H1 (cell line): ENCODE measurements at regions not wholly inside any gene's neighbourhood (a gene's known extent, or its start where the extent isn't known, plus 50 kb on each side); places are given as distances from the start of the nearest gene placed in this dataset.

Experiments used
- CTCF ChIA-PET: fragments of 300-600 bp; sonication (Branson Sonifier 250); formaldehyde crosslinking; loops from one replicate; lab custom pipeline; 2021; ENCODE audit not compliant: partially characterized antibody; lab: Charles Lee
- POLR2A ChIA-PET: fragments of 300-600 bp; sonication (Branson Sonifier 250); formaldehyde crosslinking; loops from one replicate; lab custom pipeline; 2021; ENCODE audit warnings: inconsistent platforms; ENCODE audit not compliant: partially characterized antibody; lab: Charles Lee
- DNase-seq, 2 experiments: peaks; one replicate each; pipeline versions ENCODE4 v3.0.0 to v3.0.0-alpha.2; 2010 to 2022; ENCODE audit warnings: low spot score in 2 of 2, low read depth in 1 of 2, mixed read lengths in 1 of 2
- FAIRE-seq: peaks from 2 replicates; lab custom pipeline; 2011; peaks lifted over from hg19 to GRCh38; lab: Jason Lieb, UNC
- H2AFZ ChIP-seq: 2 replicates; pipeline ENCODE4 v1.8.1; 2012; ENCODE audit warnings: low read length, inconsistent platforms
- H2AK5ac ChIP-seq: 2 replicates; pipeline ENCODE4 v1.6.1; 2013; ENCODE audit warnings: low read depth, low read length
- H2BK120ac ChIP-seq: replicated peaks from 2 replicates; pipeline ENCODE3; 2013; ENCODE audit warnings: low read depth, low read length, inconsistent platforms
- H2BK12ac ChIP-seq: 2 replicates; pipeline ENCODE4 v1.6.1; 2013; ENCODE audit warnings: low read depth, low read length
- H2BK15ac ChIP-seq: 2 replicates; pipeline ENCODE4 v1.6.1; 2013; ENCODE audit warnings: low read length
- H2BK20ac ChIP-seq: 2 replicates; pipeline ENCODE4 v1.6.1; 2013; ENCODE audit warnings: low read length
- H2BK5ac ChIP-seq: 2 replicates; pipeline ENCODE4 v1.6.1; 2013; ENCODE audit warnings: low read depth, low read length
- H3K14ac ChIP-seq: 2 replicates; pipeline ENCODE4 v1.6.1; 2013; ENCODE audit warnings: inconsistent platforms; ENCODE audit not compliant: insufficient read length
- H3K18ac ChIP-seq: 2 replicates; pipeline ENCODE4 v1.6.1; 2013; ENCODE audit warnings: low read length; ENCODE audit errors: extremely low read depth
- H3K23ac ChIP-seq: 2 replicates; pipeline ENCODE4 v1.6.1; 2013; ENCODE audit warnings: inconsistent platforms; ENCODE audit not compliant: insufficient read length
- H3K23me2 ChIP-seq: 2 replicates; pipeline ENCODE4 v1.6.1; 2013; ENCODE audit warnings: low read depth, low read length
- H3K27ac ChIP-seq: 2 replicates; pipeline ENCODE4 v1.6.1; 2011; ENCODE audit warnings: low read depth, low read length, inconsistent platforms
- H3K27me3 ChIP-seq, 4 experiments: replicated peaks in 1 of 4; 1 replicate in 1 of 4; 2 replicates in 3 of 4; pipeline versions ENCODE4 v1.6.1 to v1.8.1; 2011 to 2013; ENCODE audit warnings: low read length in 3 of 4, mild to moderate bottlenecking in 3 of 4, inconsistent platforms in 2 of 4, mixed read lengths in 2 of 4, moderate library complexity in 1 of 4; ENCODE audit not compliant: control insufficient read depth in 3 of 4, insufficient read depth in 3 of 4; ENCODE audit errors: extremely low read depth in 1 of 4
- H3K36me3 ChIP-seq, 4 experiments: 2 replicates each; pipeline versions ENCODE4 v1.6.1 to v1.8.1; 2011 to 2013; ENCODE audit warnings: mild to moderate bottlenecking in 4 of 4, low read length in 3 of 4, moderate library complexity in 2 of 4, control low read depth in 1 of 4, inconsistent platforms in 1 of 4; ENCODE audit not compliant: insufficient read depth in 4 of 4, control insufficient read depth in 2 of 4
- H3K4ac ChIP-seq: replicated peaks from 2 replicates; pipeline ENCODE3; 2013; ENCODE audit warnings: low read length, low read depth, mixed read lengths, inconsistent platforms; ENCODE audit not compliant: insufficient read length
- H3K4me1 ChIP-seq, 4 experiments: replicated peaks in 1 of 4; 1 replicate in 1 of 4; 2 replicates in 3 of 4; pipeline versions ENCODE4 v1.6.1 to v1.8.1; 2011 to 2013; ENCODE audit warnings: low read length in 3 of 4, inconsistent platforms in 2 of 4, mixed read lengths in 1 of 4; ENCODE audit not compliant: insufficient read depth in 4 of 4, control insufficient read depth in 3 of 4
- H3K4me2 ChIP-seq, 2 experiments: 2 replicates each; pipeline versions ENCODE4 v1.6.1 to v1.8.1; 2011 to 2013; ENCODE audit warnings: low read depth in 2 of 2, low read length in 2 of 2, control low read depth in 1 of 2, inconsistent platforms in 1 of 2, mild to moderate bottlenecking in 1 of 2; ENCODE audit not compliant: insufficient read depth in 1 of 2
- H3K4me3 ChIP-seq, 4 experiments: fragments of 200-600, 300-600 bp in 1 of 4; sonication (generic), shearing (Covaris generic), sonication (Bioruptor Twin) in 1 of 4; 2 replicates each; pipeline versions ENCODE4 v1.5.1 to v1.8.1; 2011 to 2016; ENCODE audit warnings: low read length in 4 of 4, low read depth in 3 of 4, control low read depth in 2 of 4, inconsistent platforms in 2 of 4, mild to moderate bottlenecking in 2 of 4, mixed read lengths in 1 of 4, moderate library complexity in 1 of 4; ENCODE audit not compliant: insufficient read depth in 2 of 4; ENCODE audit errors: extremely low read depth in 1 of 4
- H3K56ac ChIP-seq: replicated peaks from 2 replicates; pipeline ENCODE3; 2013; ENCODE audit warnings: low read depth, mild to moderate bottlenecking, mixed read lengths, low read length, inconsistent platforms; ENCODE audit not compliant: insufficient read length
- H3K79me1 ChIP-seq: 2 replicates; pipeline ENCODE4 v1.6.1; 2013; ENCODE audit warnings: low read depth, low read length, control low read depth
- H3K79me2 ChIP-seq, 2 experiments: 2 replicates each; pipeline versions ENCODE4 v1.6.1 to v1.8.1; 2012 to 2013; ENCODE audit warnings: low read length in 2 of 2, mild to moderate bottlenecking in 2 of 2, inconsistent platforms in 1 of 2; ENCODE audit not compliant: insufficient read depth in 2 of 2, control insufficient read depth in 1 of 2
- H3K9ac ChIP-seq, 4 experiments: replicated peaks in 1 of 4; 1 replicate in 1 of 4; 2 replicates in 3 of 4; pipeline versions ENCODE4 v1.6.1 to v1.8.1; 2011 to 2013; ENCODE audit warnings: low read depth in 3 of 4, low read length in 3 of 4, control low read depth in 2 of 4, mild to moderate bottlenecking in 2 of 4, moderate library complexity in 2 of 4, inconsistent platforms in 1 of 4; ENCODE audit errors: extremely low read depth in 1 of 4
- H3K9me3 ChIP-seq, 2 experiments: 2 replicates each; pipeline versions ENCODE4 v1.6.1 to v1.8.1; 2012 to 2013; ENCODE audit warnings: mild to moderate bottlenecking in 2 of 2, moderate library complexity in 2 of 2, control low read depth in 1 of 2, inconsistent platforms in 1 of 2, low read depth in 1 of 2, low read length in 1 of 2, mixed read lengths in 1 of 2; ENCODE audit not compliant: insufficient read depth in 2 of 2
- H4K20me1 ChIP-seq, 2 experiments: replicated peaks in 1 of 2; 2 replicates each; pipeline versions ENCODE3 to v1.8.1; 2011 to 2013; ENCODE audit warnings: inconsistent platforms in 2 of 2, low read length in 2 of 2, mild to moderate bottlenecking in 1 of 2; ENCODE audit not compliant: insufficient read depth in 2 of 2, control insufficient read depth in 1 of 2
- H4K5ac ChIP-seq: 2 replicates; pipeline ENCODE4 v1.6.1; 2013; ENCODE audit warnings: low read length, low read depth, mixed read lengths, inconsistent platforms; ENCODE audit not compliant: insufficient read length
- H4K8ac ChIP-seq: 2 replicates; pipeline ENCODE4 v1.8.0; 2013; ENCODE audit warnings: mild to moderate bottlenecking, moderate library complexity, low read length, inconsistent platforms; ENCODE audit not compliant: insufficient read depth; ENCODE audit errors: extremely low read depth
- H4K91ac ChIP-seq: replicated peaks from 2 replicates; pipeline ENCODE3; 2013; ENCODE audit warnings: low read length, mixed read lengths, inconsistent platforms; ENCODE audit not compliant: insufficient read length
- CHD1 ChIP-seq: IDR thresholded peaks from 2 replicates; pipeline ENCODE4 v1.6.1; 2012; ENCODE audit warnings: low read depth, low read length, improper control_type of control experiment
- JUN ChIP-seq: IDR thresholded peaks from 2 replicates; pipeline ENCODE4 v1.6.1; 2011; ENCODE audit warnings: low read depth, mild to moderate bottlenecking, improper control_type of control experiment, low read length
- KDM5A ChIP-seq: fragments of 200-600 bp; IDR thresholded peaks from 2 replicates; pipeline ENCODE4 v1.7.1; 2012; ENCODE audit warnings: mild to moderate bottlenecking, low read length, inconsistent platforms, mixed read lengths
- PHF8 ChIP-seq: fragments of 200-600 bp; sonication (generic); conservative IDR thresholded peaks from 2 replicates; pipeline ENCODE4 v1.7.1; 2012; ENCODE audit warnings: low read depth, mild to moderate bottlenecking, inconsistent platforms, low read length, moderate library complexity
- RXRA ChIP-seq: IDR thresholded peaks from 2 replicates; pipeline ENCODE4 v1.6.1; 2011; ENCODE audit warnings: low read depth, mild to moderate bottlenecking, low read length, moderate library complexity; ENCODE audit not compliant: insufficient read depth
- SIRT6 ChIP-seq: IDR thresholded peaks from one replicate; pipeline ENCODE4 v1.7.1; 2012; ENCODE audit warnings: low read length, inconsistent platforms
- SP2 ChIP-seq: IDR thresholded peaks from 2 replicates; pipeline ENCODE4 v1.6.1; 2012; ENCODE audit warnings: mild to moderate bottlenecking, low read length, inconsistent platforms
- SUZ12 ChIP-seq: fragments of 200-600 bp; sonication (generic); IDR thresholded peaks from 2 replicates; pipeline ENCODE4 v1.6.1; 2012; ENCODE audit warnings: mild to moderate bottlenecking, inconsistent platforms, low read length, moderate library complexity, mixed read lengths
- TAF7 ChIP-seq: optimal IDR thresholded peaks from 2 replicates; pipeline ENCODE3; 2011; ENCODE audit warnings: low read depth, mild to moderate bottlenecking, inconsistent platforms, low read length, moderate library complexity, borderline replicate concordance
- TBP ChIP-seq: IDR thresholded peaks from 2 replicates; pipeline ENCODE4 v1.6.1; 2011; ENCODE audit warnings: low read depth, low read length, improper control_type of control experiment
- WGBS, 2 experiments: shearing (Covaris generic) in 1 of 2; methylation state at CpG; one replicate each; pipeline versions ENCODE4 v1.1.6 to v1.1.7; 2013 to 2015; ENCODE audit warnings: low lambda C conversion rate in 2 of 2, mixed read lengths in 2 of 2, inconsistent platforms in 1 of 2, low coverage in 1 of 2, missing lambda C conversion rate in 1 of 2; ENCODE audit not compliant: insufficient replicate concordance in 2 of 2, insufficient coverage in 1 of 2, insufficient read length in 1 of 2; ENCODE audit errors: extremely low coverage in 1 of 2, missing lambda C conversion rate in 1 of 2; 5-methylcytosine and 5-hydroxymethylcytosine counted together

- H3K4me2 ChIP-seq, result no peak overlapping the region
- no peaks in the 10 kb centered on the region for H3K4me1 ChIP-seq
- H2BK20ac ChIP-seq, result no peak overlapping the region
- no peaks in the 10 kb centered on the region for H4K20me1 ChIP-seq
- no peak overlapping the region for H2BK120ac ChIP-seq
- no peaks in the 10 kb centered on the region for H3K23me2 ChIP-seq
- no peak overlapping the region for H2BK15ac ChIP-seq
- H3K9ac ChIP-seq, result no peak overlapping the region
- H4K5ac ChIP-seq, result no peak overlapping the region
- peaks cover 0 to 2% (median 0%) of the 10 kb centered on the region in 4 experiments; a peak in 1 of 7 replicates for H3K27me3 ChIP-seq
- no peaks in the 10 kb centered on the region for H3K9me3 ChIP-seq
- no peak overlapping the region for H3K27ac ChIP-seq
- peak overlapping the region; percentile 68 for H2AFZ ChIP-seq
- H3K23ac ChIP-seq, result no peak overlapping the region
- TF ChIP-seq KDM5A, result no peak
- no peak for TF ChIP-seq JUN
- no peak for TF ChIP-seq SUZ12
- no peak for TF ChIP-seq TAF7
- no peak for TF ChIP-seq PHF8
- no peak for TF ChIP-seq SIRT6
- no peak for TF ChIP-seq CHD1
- no peak for TF ChIP-seq RXRA
- no peak for TF ChIP-seq SP2
- no peak for TF ChIP-seq TBP
- FAIRE-seq (no peak), DNase-seq (no peak)
- H4K91ac ChIP-seq, result no peak overlapping the region
- no peak overlapping the region for H3K18ac ChIP-seq
- H3K79me1 ChIP-seq, result no peaks in the 10 kb centered on the region
- no peaks in the 10 kb centered on the region for H3K36me3 ChIP-seq
- no peak overlapping the region for H2AK5ac ChIP-seq
- H3K56ac ChIP-seq, result no peak overlapping the region
- WGBS, 2 experiments, result 82% methylated on average over 4 of the region's 4 CpGs; no CpG with 5 or more reads in 1 of the 2 experiments
- no peak overlapping the region for H4K8ac ChIP-seq
- no peaks in the 10 kb centered on the region for H3K79me2 ChIP-seq
- CTCF ChIA-PET, result interaction anchor here (0.5 kb wide), 1 partner anchor 29 kb away, joined by 3 read pairs; no protein-coding TSS in a partner anchor
- no peak overlapping the region for H3K4me3 ChIP-seq
- no peak overlapping the region for H3K14ac ChIP-seq
- no peak overlapping the region for H3K4ac ChIP-seq
- POLR2A ChIA-PET, result no interaction called here
- H2BK12ac ChIP-seq, result no peak overlapping the region
- H2BK5ac ChIP-seq, result no peak overlapping the region
Observed at GRCh38 chr4:42248972-42249371, 96.5 kb upstream of the BEND4 start.
